BJ (cell line): ENCODE measurements at regions not wholly inside any gene's neighbourhood (a gene's known extent, or its start where the extent isn't known, plus 50 kb on each side); places are given as distances from the start of the nearest gene placed in this dataset.

Experiments used
- CTCF ChIA-PET: fragments of 350-600 bp; formaldehyde crosslinking; extraction: SDS; loops from one replicate; lab custom pipeline; 2021; ENCODE audit warnings: antibody characterized with exemption, inconsistent platforms; lab: Yijun Ruan, JAX
- POLR2A ChIA-PET: fragments of 300-600 bp; sonication (Branson Sonifier 250); formaldehyde crosslinking; extraction: SDS; loops from one replicate; lab custom pipeline; 2021; ENCODE audit warnings: antibody characterized with exemption; lab: Charles Lee
- DNase-seq: peaks from one replicate; pipeline ENCODE4 v3.0.0-alpha.2; 2011; ENCODE audit warnings: low read depth
- H3K27me3 ChIP-seq: 2 replicates; pipeline ENCODE4 v1.6.0; 2011; ENCODE audit warnings: low read length; ENCODE audit not compliant: control insufficient read depth, insufficient read depth
- H3K36me3 ChIP-seq: 2 replicates; pipeline ENCODE4 v1.5.1; 2011; ENCODE audit warnings: low read length; ENCODE audit not compliant: control insufficient read depth, insufficient read depth
- H3K4me3 ChIP-seq: 2 replicates; pipeline ENCODE4 v1.5.1; 2011; ENCODE audit warnings: low read depth, mild to moderate bottlenecking, control low read depth, low read length
- CTCF ChIP-seq: IDR thresholded peaks from 2 replicates; pipeline ENCODE4 v1.5.1; 2011; ENCODE audit warnings: low read depth, mild to moderate bottlenecking, control low read depth, inconsistent platforms, low read length, moderate library complexity; ENCODE audit not compliant: insufficient read depth

DNA sequence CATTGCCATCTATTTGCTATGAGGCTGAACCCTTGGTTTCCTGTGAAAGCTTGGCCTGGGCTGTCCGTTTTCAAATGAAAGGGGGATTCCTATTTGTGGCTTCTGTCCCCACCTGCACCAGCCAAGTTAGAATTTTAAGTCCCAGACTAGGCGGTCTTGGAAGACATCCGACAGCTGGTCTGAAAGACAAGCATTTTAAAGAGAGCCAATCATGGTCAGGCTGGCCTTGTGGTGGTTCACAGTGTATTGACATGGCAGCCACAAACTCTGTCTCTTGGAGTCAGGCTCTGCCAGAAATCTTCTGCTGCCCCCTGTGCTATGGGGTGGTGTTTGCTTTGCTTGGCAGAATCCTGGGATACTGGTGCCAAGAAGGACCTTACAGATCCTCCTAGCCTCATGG is 319.2 kb upstream of the MOCS1 start:
- CTCF ChIA-PET, result interaction anchor here (1.4 kb wide), 1 partner anchor 29 kb away, joined by 3 read pairs; no protein-coding TSS in a partner anchor
- Histone ChIP-seq H3K27me3 (no peaks in the 10 kb centered on the region), H3K36me3 (no peaks in the 10 kb centered on the region), H3K4me3 (no peak overlapping the region)
- POLR2A ChIA-PET, result no interaction called here
- DNase-seq, result no peak
- no peak for TF ChIP-seq CTCF

DNA sequence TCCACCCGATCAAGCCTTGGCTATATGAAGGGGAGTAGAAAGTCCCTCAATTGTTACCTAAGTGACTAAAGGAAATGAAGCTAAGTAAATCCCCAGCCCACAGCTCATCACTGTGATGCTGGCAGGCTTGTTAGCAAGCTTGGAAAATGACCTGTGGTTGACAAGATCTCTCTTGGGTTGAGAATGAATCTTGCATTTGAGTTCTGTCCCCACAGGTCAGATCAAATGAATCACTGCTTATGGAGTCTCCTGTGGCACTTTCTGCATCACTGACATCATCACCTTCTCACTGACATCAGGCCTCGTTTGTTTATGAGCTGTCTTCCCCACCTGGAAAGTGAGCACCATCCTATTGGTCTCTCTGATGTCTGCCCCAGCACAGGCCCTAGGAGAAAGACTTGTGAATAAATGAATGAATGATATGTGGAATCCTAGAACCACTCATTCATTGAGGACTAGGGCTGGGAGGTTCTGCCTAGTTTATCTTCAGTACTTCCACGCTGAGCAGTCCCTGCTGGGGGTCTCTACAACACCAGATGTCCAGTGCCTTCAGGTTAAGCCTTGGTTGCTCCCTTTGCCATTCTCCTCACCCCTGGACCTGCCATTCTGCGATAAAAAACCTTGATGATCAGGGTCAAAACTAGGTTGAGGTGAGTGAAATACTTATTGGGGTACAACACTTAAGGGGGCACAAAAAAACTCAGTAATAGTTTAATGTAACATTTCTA is 318.4 kb upstream of the MOCS1 start:
- DNase-seq, result no peak
- H3K36me3 ChIP-seq, result no peaks in the 10 kb centered on the region
- TF ChIP-seq CTCF, result no peak
- ChIA-PET POLR2A (no interaction called here), CTCF (interaction anchor here (1.4 kb wide), 1 partner anchor 30 kb away, joined by 3 read pairs; no protein-coding TSS in a partner anchor)
- H3K4me3 ChIP-seq, result no peak overlapping the region
- H3K27me3 ChIP-seq, result no peaks in the 10 kb centered on the region

- Histone ChIP-seq H3K4me3 (no peak overlapping the region), H3K36me3 (no peaks in the 10 kb centered on the region), H3K27me3 (no peaks in the 10 kb centered on the region)
- CTCF ChIA-PET, result no interaction called here
- DNase-seq, result no peak
- POLR2A ChIA-PET, result no interaction called here
- no peak for TF ChIP-seq CTCF
Observed at GRCh38 chr6:40251637-40252300, 317.5 kb upstream of the MOCS1 start.

DNA sequence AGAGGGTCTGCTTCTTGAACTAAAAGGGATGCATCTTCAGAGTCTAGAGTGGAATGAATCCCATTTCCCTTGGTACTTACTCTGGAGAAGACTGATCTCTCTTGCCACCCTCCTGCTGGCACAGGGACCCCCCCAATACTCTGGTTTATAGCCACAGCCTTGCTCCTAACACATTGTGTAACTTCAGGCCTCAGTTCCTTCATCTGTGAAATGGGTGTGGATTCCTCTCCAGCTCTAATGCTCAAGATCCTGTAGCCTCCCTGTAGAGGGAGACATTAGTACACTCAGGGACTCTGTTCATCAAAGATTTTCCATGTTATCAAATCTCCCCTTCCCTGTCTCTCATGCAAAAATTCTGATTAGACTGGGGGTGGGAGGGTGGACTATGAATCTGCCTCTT is 315.7 kb upstream of the MOCS1 start:
- no peak for DNase-seq
- Histone ChIP-seq H3K36me3 (no peaks in the 10 kb centered on the region), H3K27me3 (no peaks in the 10 kb centered on the region), H3K4me3 (no peak overlapping the region)
- ChIA-PET POLR2A (no interaction called here), CTCF (no interaction called here)
- TF ChIP-seq CTCF, result no peak

- ChIA-PET CTCF (no interaction called here), POLR2A (no interaction called here)
- no peak for TF ChIP-seq CTCF
Observed at GRCh38 chr6:40247516-40248115, 313.4 kb upstream of the MOCS1 start.

More at GRCh38 chr6:40247516-40248115, 313.4 kb upstream of the MOCS1 start:
- Histone ChIP-seq H3K4me3 (no peak overlapping the region), H3K36me3 (no peaks in the 10 kb centered on the region), H3K27me3 (no peaks in the 10 kb centered on the region)
- DNase-seq, result no peak
